ENCODE measurements at regions not wholly inside any gene's neighbourhood (a gene's known extent, or its start where the extent isn't known, plus 50 kb on each side); places are given as distances from the start of the nearest gene placed in this dataset.
A peak's percentile ranks its signal among the peaks of the same experiment; 100 is the strongest.

DNA sequence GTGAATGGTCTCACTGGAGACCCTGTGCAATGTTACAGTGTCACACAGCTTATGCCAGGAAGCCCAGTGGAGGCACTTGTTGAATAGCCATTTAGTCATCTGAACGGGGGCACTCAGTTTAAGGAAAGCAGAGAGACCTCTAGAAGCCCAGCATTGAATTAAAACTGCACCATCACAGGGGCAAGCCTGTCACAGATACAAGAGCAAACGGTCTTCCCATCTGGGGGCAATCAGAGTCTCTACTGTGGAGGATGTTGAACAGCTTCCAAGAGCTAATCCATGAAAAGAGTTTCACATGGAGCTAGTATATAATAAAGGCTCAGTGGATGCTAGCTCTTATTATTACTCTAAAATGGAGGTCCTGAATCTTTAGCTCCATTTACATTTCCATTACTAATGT lies 553.7 kb upstream of the ARRDC4 start:
- POLR2A ChIA-PET: no interaction called here
- H3K36me3 ChIP-seq (ENCODE audit: control insufficient read depth in 2 of 2, insufficient read depth in 1 of 2, low read length in 2 of 2): no peaks in the 10 kb centered on the region
- TF ChIP-seq SCRT2 (tag by site-specific recombination; IDR thresholded peaks at IDR 0.05): 0 out of 2 replicates have a peak, but pooled peaks have one; percentile 16
- TF ChIP-seq, protein P1, sequence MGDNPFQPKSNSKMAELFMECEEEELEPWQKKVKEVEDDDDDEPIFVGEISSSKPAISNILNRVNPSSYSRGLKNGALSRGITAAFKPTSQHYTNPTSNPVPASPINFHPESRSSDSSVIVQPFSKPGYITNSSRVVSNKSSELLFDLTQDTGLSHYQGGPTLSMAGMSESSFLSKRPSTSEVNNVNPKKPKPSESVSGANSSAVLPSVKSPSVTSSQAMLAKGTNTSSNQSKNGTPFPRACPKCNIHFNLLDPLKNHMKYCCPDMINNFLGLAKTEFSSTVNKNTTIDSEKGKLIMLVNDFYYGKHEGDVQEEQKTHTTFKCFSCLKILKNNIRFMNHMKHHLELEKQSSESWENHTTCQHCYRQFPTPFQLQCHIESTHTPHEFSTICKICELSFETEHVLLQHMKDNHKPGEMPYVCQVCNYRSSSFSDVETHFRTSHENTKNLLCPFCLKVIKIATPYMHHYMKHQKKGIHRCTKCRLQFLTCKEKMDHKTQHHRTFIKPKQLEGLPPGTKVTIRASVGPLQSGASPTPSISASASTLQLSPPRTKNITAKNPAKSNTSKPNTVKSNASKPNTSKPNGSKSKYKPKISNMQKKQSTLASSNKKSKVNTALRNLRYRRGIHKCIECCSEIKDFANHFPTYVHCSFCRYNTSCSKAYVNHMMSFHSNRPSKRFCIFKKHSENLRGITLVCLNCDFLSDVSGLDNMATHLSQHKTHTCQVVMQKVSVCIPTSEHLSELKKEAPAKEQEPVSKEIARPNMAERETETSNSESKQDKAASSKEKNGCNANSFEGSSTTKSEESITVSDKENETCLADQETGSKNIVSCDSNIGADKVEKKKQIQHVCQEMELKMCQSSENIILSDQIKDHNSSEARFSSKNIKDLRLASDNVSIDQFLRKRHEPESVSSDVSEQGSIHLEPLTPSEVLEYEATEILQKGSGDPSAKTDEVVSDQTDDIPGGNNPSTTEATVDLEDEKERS (tag by site-specific recombination; IDR thresholded peaks at IDR 0.05): no peak
- CTCF ChIA-PET: interaction anchor here (0.5 kb wide), 2 partner anchors 45 to 76 kb away, joined by 3 read pairs; no protein-coding TSS in a partner anchor
- no peaks in the 10 kb centered on the region for H3K9me3 ChIP-seq (ENCODE audit: control insufficient read depth, insufficient read depth, low read depth, low read length)
- H3K4me1 ChIP-seq (ENCODE audit: control insufficient read depth, insufficient read depth, low read length): peaks cover 5% of the 10 kb centered on the region; the same call in 1 of the 2 replicates
- no peak overlapping the region for H3K4me3 ChIP-seq (ENCODE audit: low read depth, low read length)
- H3K27ac ChIP-seq (ENCODE audit: extremely low read depth, low read depth, low read length): no peak overlapping the region

DNA sequence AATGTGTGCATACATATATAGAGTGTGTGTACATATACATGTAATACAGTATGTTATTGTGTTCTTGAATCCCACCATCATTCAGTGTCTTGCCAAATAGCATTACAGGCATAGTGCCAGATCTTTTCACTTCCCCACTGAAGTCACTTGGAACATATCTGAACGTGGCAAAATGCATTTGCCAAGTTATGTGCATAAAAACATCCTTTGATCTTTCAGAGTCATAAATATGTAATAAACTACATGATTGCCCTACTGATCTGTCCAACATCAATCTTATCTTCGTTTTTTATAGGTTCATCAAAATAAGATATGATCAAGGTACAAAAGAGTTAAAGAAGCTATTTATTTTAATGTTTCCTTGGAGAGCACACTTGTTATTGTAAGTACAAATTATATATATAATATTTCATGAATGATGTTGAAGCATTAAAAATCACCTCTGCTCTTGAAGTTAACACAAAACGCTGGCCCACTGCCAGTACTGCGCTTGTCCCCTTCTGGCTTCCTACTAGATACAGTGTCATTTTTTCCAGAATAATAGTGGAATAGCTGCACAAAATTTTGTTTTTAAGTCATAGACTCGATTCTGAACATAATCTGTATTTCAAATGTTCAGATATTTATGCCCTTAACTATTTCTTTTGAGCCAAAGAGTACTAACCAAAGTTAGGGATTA lies 549.5 kb upstream of the ARRDC4 start:
- CTCF ChIA-PET: no interaction called here
- no peaks in the 10 kb centered on the region for H3K9me3 ChIP-seq (ENCODE audit: control insufficient read depth, insufficient read depth, low read depth, low read length)
- no peak overlapping the region for H3K27ac ChIP-seq (ENCODE audit: extremely low read depth, low read depth, low read length)
- H3K36me3 ChIP-seq (ENCODE audit: control insufficient read depth in 2 of 2, insufficient read depth in 1 of 2, low read length in 2 of 2): no peaks in the 10 kb centered on the region
- H3K4me3 ChIP-seq (ENCODE audit: low read depth, low read length): no peak overlapping the region
- TF ChIP-seq TCF7L2 (IDR thresholded peaks at IDR 0.05; ENCODE audit: borderline replicate concordance, low read depth, low read length) (peak; percentile 83), HIC1 (tag by site-specific recombination; IDR thresholded peaks at IDR 0.05) (peak; percentile 19; the same call in 1 of the 2 replicates), BCL11A (tag by site-specific recombination; IDR thresholded peaks at IDR 0.05; ENCODE audit: low read depth) (no peak)
- POLR2A ChIA-PET: no interaction called here
- no peaks in the 10 kb centered on the region; the same call in 1 of the 2 replicates for H3K4me1 ChIP-seq (ENCODE audit: control insufficient read depth, insufficient read depth, low read length)

DNA sequence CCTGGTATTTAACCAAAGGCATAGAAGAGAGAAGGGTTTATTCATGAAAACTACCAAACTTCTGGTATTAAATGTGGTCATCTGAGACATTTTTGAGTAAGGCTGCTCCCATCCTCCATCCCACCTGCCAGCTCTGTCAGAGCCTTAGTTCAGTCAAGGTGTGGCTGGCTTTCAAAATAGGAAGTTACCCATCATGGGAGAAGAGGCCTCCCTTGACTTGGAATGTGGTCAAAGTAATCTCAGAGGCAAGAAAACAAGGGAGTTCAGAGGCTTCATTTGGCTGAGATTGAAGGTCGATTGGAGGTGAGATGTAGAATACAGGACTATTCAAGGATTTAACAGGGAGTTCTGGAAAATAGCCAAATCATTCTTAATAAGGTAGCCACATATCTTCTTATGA lies 540.4 kb upstream of the ARRDC4 start:
- Histone ChIP-seq H3K9me3 (ENCODE audit: control insufficient read depth, insufficient read depth, low read depth, low read length) (no peaks in the 10 kb centered on the region), H3K36me3 (ENCODE audit: control insufficient read depth in 2 of 2, insufficient read depth in 1 of 2, low read length in 2 of 2) (peaks cover 0 to 3% of the 10 kb centered on the region in 2 experiments; a peak in 1 of 3 replicates), H3K27ac (ENCODE audit: extremely low read depth, low read depth, low read length) (no peak overlapping the region; the same call in 1 of the 2 replicates), H3K4me3 (ENCODE audit: low read depth, low read length) (no peak overlapping the region), H3K4me1 (ENCODE audit: control insufficient read depth, insufficient read depth, low read length) (peaks cover 8% of the 10 kb centered on the region; the same call in 1 of the 2 replicates)
- CTCF ChIA-PET: no interaction called here
- TF ChIP-seq ZNF362 (tag by site-specific recombination; IDR thresholded peaks at IDR 0.05): no peak
- TF ChIP-seq ZNF324 (tag by site-specific recombination; IDR thresholded peaks at IDR 0.05): no peak
- no peak for TF ChIP-seq ZNF302 (tag by site-specific recombination; IDR thresholded peaks at IDR 0.05; ENCODE audit: low read depth)
- TF ChIP-seq ZNF138 (tag by site-specific recombination; IDR thresholded peaks at IDR 0.05; ENCODE audit: borderline replicate concordance): no peak
- no peak for TF ChIP-seq SP3 (tag by site-specific recombination; IDR thresholded peaks at IDR 0.05)
- POLR2A ChIA-PET: no interaction called here

DNA sequence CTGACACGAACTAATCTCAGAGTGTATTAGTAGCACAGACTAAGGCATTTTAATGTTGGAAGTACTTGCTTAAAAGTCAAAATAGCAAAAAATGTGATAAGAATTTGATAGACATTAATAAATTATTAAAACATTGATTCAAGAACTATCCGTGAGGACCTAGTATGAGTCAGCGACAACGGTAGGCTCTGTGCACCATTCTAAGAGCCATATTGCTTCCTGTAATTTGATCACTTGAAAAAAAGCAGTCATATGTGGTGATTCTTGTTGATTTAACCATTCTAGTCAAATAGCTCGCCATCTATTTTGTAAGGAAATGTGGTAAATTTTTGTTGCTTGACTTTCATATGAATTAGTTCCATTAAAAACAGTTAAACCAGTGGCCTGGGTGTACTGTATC lies 534.9 kb upstream of the ARRDC4 start:
- no peaks in the 10 kb centered on the region for H3K9me3 ChIP-seq (ENCODE audit: control insufficient read depth, insufficient read depth, low read depth, low read length)
- CTCF ChIA-PET: no interaction called here
- no peak overlapping the region for H3K4me3 ChIP-seq (ENCODE audit: low read depth, low read length)
- H3K27ac ChIP-seq (ENCODE audit: extremely low read depth, low read depth, low read length): no peak overlapping the region
- no peaks in the 10 kb centered on the region for H3K4me1 ChIP-seq (ENCODE audit: control insufficient read depth, insufficient read depth, low read length)
- peaks cover 0 to 1% of the 10 kb centered on the region in 2 experiments; a peak in 1 of 3 replicates for H3K36me3 ChIP-seq (ENCODE audit: control insufficient read depth in 2 of 2, insufficient read depth in 1 of 2, low read length in 2 of 2)
- POLR2A ChIA-PET: no interaction called here
- no peak for TF ChIP-seq GLIS1 (tag by site-specific recombination; IDR thresholded peaks at IDR 0.05)
- TF ChIP-seq ZNF548 (tag by site-specific recombination; IDR thresholded peaks at IDR 0.05): no peak
- TF ChIP-seq ZNF792 (tag by site-specific recombination; IDR thresholded peaks at IDR 0.05): no peak
- TF ChIP-seq, protein P1 (tag by site-specific recombination; IDR thresholded peaks at IDR 0.05): no peak
- TF ChIP-seq GLI2 (tag by site-specific recombination; IDR thresholded peaks at IDR 0.05; ENCODE audit: borderline replicate concordance, low read depth): no peak
- TF ChIP-seq SCRT1 (tag by site-specific recombination; IDR thresholded peaks at IDR 0.05; ENCODE audit: borderline replicate concordance): no peak

All from HEK293 (cell line).